Stimulated activated naive CD4-positive, alpha-beta T cell (primary cell): ENCODE measurements at regions not wholly inside any gene's neighbourhood (a gene's known extent, or its start where the extent isn't known, plus 50 kb on each side); places are given as distances from the start of the nearest gene placed in this dataset.

Source experiments
- DNase-seq, 6 experiments: peaks; one replicate each; lab custom pipeline; 2025; lab: John Stamatoyannopoulos, UW

DNA sequence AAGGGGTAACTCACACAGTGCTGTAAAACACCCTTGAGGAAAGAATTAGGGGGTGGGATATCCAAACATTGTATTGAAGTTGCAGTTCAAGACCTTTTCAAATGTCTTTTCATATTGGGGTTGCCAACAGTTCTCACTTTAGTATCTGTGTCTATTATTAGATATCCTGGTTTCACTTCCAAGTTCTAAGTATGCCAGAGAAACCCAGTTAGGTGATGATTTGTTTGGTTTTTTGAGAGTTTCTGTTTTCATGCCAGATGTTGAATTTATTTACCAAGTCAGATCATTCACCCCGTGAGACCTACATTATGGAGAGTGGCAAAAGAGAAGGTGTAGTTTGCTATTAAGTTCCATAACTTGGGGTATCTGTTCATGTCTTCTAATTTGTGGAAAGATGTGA lies 64.5 kb downstream of the C9orf152 start:
- no peak for DNase-seq

DNA sequence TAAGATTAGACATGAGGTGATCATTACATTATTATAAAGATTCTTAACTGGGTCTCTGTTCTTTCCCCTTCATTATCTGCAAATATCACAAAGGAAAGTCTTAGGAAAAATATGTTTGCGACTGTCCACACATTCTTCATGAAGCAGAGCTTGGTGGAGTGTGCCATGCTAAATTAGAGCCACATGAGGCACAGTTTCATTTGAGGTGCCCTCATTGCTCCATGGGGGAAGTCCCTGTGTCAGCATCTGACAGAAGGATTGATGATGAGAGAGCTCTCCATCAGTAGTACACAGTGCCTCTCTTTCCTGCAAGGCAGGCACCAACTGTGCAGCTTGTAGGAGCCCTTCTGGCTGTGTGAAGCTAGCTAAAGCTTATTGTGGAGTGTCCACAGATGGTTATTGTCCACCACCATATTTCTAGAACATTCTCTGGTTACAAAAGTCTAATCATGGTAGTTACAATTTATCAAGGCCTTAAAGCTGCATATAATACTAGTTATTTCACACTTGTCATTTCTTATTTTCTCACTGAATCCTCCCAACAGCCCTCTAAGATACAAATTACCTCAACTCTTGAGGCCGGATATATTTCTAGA lies 63.9 kb downstream of the C9orf152 start:
- peak in 2 of 6 experiments; percentile 22 to 29 for DNase-seq

DNA sequence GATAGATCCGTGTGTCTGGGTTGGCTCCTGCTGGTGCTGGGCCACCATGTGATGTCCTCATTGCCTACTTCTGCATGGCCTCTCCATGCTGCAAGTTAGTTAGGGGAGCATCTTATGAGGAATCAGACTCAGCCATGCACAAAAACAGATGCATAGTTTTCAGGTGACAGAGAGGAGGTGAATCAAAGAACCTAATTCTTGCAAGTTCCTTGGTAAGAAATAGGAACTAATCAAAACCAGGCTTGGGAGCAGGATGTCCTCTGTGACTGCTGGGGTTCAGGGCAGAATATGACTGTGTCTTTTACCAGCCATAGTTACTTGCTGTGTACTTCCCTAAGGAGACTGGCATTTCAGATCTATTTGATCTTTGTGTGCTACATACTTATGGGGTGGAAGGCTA lies 61.6 kb downstream of the C9orf152 start:
- DNase-seq: no peak

DNA sequence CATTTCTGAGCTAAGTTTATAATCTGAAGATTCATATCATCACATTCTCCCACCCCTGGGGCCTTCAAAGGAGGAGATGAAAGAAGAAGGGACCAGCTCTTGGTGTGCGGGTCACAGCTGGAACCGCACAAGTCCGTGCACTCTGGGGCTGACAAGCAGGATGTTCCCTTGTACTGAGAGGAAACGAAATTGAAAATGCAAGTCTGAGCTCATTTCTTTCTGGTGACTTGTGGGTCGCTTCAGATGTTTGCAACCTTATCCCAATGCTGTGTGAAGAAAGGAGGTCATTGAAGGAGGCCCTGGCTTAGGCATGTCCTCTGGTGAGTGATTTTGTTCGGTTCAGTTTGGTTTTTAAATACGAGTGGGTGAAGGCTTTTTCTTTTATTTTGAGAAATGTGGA lies 59.6 kb downstream of the C9orf152 start:
- DNase-seq: peak in 3 of 6 experiments; percentile 4 to 32 (median 6)

DNA sequence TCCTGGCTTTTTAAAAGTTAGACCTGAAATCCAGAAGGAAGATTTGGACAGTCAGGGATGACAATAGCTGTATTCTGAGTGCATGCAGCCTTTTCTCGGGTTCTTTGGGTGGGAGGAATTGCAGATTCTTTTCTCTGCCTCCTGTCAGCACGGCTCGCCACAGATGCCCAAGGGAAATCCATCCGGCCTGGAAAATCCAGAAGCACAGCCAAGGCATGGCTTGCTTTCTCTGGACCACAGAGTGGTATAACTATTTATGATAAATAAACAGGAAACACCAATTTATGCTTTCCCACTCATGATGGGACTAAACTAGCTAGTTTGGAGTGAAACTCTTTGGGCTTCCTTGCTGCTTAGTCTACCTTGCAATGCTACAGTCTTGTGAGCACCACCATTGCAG lies 59.1 kb downstream of the C9orf152 start:
- DNase-seq: no peak
